HepG2 (cell line): ENCODE measurements at regions not wholly inside any gene's neighbourhood (a gene's known extent, or its start where the extent isn't known, plus 50 kb on each side); places are given as distances from the start of the nearest gene placed in this dataset.

Source experiments
- ATAC-seq: fragments of 200-7000 bp; cut with Tn5 transposase; 3 replicates; pipeline ENCODE4 v1.9.1; 2020; ENCODE audit warnings: mild to moderate bottlenecking, moderate library complexity
- BruUV-seq: library from RNA; stranded (reverse); fragments of 400-500 nt; replicated peaks from 2 replicates; lab custom pipeline; 2021; lab: Mats Ljungman, UMichigan
- CTCF ChIA-PET: fragments of 300-600 bp; formaldehyde crosslinking; extraction: SDS; loops from one replicate; lab custom pipeline; 2021; ENCODE audit warnings: low total read pairs, inconsistent platforms, low intra/inter-chr PET ratio; lab: Yijun Ruan, JAX
- POLR2A ChIA-PET: fragments of 350-600 bp; sonication (Branson Sonifier 250); formaldehyde crosslinking; loops from one replicate; lab custom pipeline; 2020; ENCODE audit warnings: antibody characterized with exemption, inconsistent platforms; lab: Yijun Ruan, JAX
- DNase-seq: peaks from one replicate; pipeline ENCODE4 v3.0.0-alpha.2; 2015; ENCODE audit warnings: low spot score
- FAIRE-seq: peaks from 3 replicates; lab custom pipeline; 2011; peaks lifted over from hg19 to GRCh38; lab: Jason Lieb, UNC
- H2AFZ ChIP-seq: one replicate; pipeline ENCODE4 v1.6.1; 2011; ENCODE audit warnings: low read length, inconsistent platforms
- H3K27ac ChIP-seq: fragments of 300-600 bp; 3 replicates; pipeline ENCODE4 v1.8.0; 2011; ENCODE audit warnings: mixed run types, mild to moderate bottlenecking, mixed read lengths, low read length, inconsistent platforms; ENCODE audit not compliant: insufficient read depth; ENCODE audit errors: extremely low read length
- H3K27me3 ChIP-seq, 2 experiments: fragments of 200-600 bp in 1 of 2; 2 replicates in 1 of 2; 3 replicates in 1 of 2; pipeline versions ENCODE4 v1.6.0 to v1.8.0; 2011; ENCODE audit warnings: low read length in 2 of 2, mild to moderate bottlenecking in 2 of 2, moderate library complexity in 2 of 2, inconsistent platforms in 1 of 2; ENCODE audit not compliant: insufficient read depth in 2 of 2, control insufficient read depth in 1 of 2
- H3K36me3 ChIP-seq, 2 experiments: fragments of 200-600 bp in 1 of 2; replicated peaks in 1 of 2; 2 replicates in 1 of 2; 3 replicates in 1 of 2; pipeline versions ENCODE4 v1.5.1 to v1.8.0; 2011; ENCODE audit warnings: low read length in 2 of 2, inconsistent platforms in 1 of 2; ENCODE audit not compliant: insufficient read depth in 2 of 2, control insufficient read depth in 1 of 2
- H3K4me1 ChIP-seq: 2 replicates; pipeline ENCODE4 v1.5.1; 2012; ENCODE audit warnings: low read length, inconsistent platforms; ENCODE audit not compliant: insufficient read depth
- H3K4me2 ChIP-seq: 2 replicates; pipeline ENCODE4 v1.6.0; 2011; ENCODE audit warnings: low read depth, low read length, inconsistent platforms
- H3K4me3 ChIP-seq, 3 experiments: fragments of 200-600 bp in 1 of 3; sonication (generic), shearing (Covaris generic) in 1 of 3; replicated peaks in 1 of 3; 2 replicates each; pipeline ENCODE4 v1.5.1; 2011 to 2016; ENCODE audit warnings: low read length in 3 of 3, inconsistent platforms in 2 of 3, low read depth in 2 of 3, mild to moderate bottlenecking in 2 of 3, control low read depth in 1 of 3, mixed read lengths in 1 of 3; ENCODE audit not compliant: insufficient read depth in 1 of 3
- H3K79me2 ChIP-seq: one replicate; pipeline ENCODE4 v1.6.1; 2011; ENCODE audit warnings: low read length, inconsistent platforms; ENCODE audit not compliant: insufficient read depth
- H3K9ac ChIP-seq: 2 replicates; pipeline ENCODE4 v1.6.0; 2011; ENCODE audit warnings: mild to moderate bottlenecking, low read depth, low read length, inconsistent platforms; ENCODE audit not compliant: insufficient read depth
- H3K9me3 ChIP-seq: 2 replicates; pipeline ENCODE4 v1.5.1; 2012; ENCODE audit warnings: mild to moderate bottlenecking, low read length
- H4K20me1 ChIP-seq: 2 replicates; pipeline ENCODE4 v1.6.0; 2011; ENCODE audit warnings: inconsistent platforms, mild to moderate bottlenecking, low read length, moderate library complexity; ENCODE audit not compliant: insufficient read depth
- ARID2 ChIP-seq: sonication (generic); formaldehyde crosslinking; IDR thresholded peaks from 2 replicates; pipeline ENCODE4 v1.8.1; 2022; ENCODE audit warnings: mild to moderate bottlenecking, missing genetic modification reagents, borderline replicate concordance
- LBX2 ChIP-seq: sonication (generic); formaldehyde crosslinking; IDR thresholded peaks from 2 replicates; pipeline ENCODE4 v1.5.0; 2020; ENCODE audit warnings: missing genetic modification reagents, mild to moderate bottlenecking, borderline replicate concordance
- MAF1 ChIP-seq: sonication (generic); formaldehyde crosslinking; IDR thresholded peaks from 2 replicates; pipeline ENCODE4 v1.5.0; 2020; ENCODE audit warnings: missing genetic modification reagents, borderline replicate concordance
- NFRKB ChIP-seq: fragments of 450-650 bp; IDR thresholded peaks from 2 replicates; pipeline ENCODE4 v1.6.1; 2017
- PCBP1 ChIP-seq: fragments of 200-400 bp; formaldehyde crosslinking; IDR thresholded peaks from 2 replicates; pipeline ENCODE4 v1.6.1; 2017; ENCODE audit warnings: mild to moderate bottlenecking, low read depth, low read length, borderline replicate concordance
- PRMT3 ChIP-seq: sonication (generic); formaldehyde crosslinking; IDR thresholded peaks from 2 replicates; pipeline ENCODE4 v1.8.1; 2022; ENCODE audit warnings: low read depth, mild to moderate bottlenecking, moderate library complexity, missing genetic modification reagents, borderline replicate concordance
- RBM22 ChIP-seq: fragments of 200-400 bp; formaldehyde crosslinking; optimal IDR thresholded peaks from 2 replicates; pipeline ENCODE3; 2017; ENCODE audit warnings: mild to moderate bottlenecking, low read length, moderate library complexity
- SAP130 ChIP-seq: IDR thresholded peaks from 2 replicates; pipeline ENCODE4 v1.6.1; 2016; ENCODE audit warnings: low read depth
- SNRNP70 ChIP-seq: fragments of 200-400 bp; formaldehyde crosslinking; IDR thresholded peaks from 2 replicates; pipeline ENCODE4 v1.6.1; 2017; ENCODE audit warnings: mild to moderate bottlenecking, low read depth, low read length, moderate library complexity
- THAP8 ChIP-seq: sonication (generic); formaldehyde crosslinking; IDR thresholded peaks from 2 replicates; pipeline ENCODE4 v1.5.1; 2020; ENCODE audit warnings: missing genetic modification reagents, mild to moderate bottlenecking, borderline replicate concordance
- ZBTB46 ChIP-seq: sonication (generic); formaldehyde crosslinking; IDR thresholded peaks from 2 replicates; pipeline ENCODE4 v1.4.0; 2020; ENCODE audit warnings: mild to moderate bottlenecking, missing genetic modification reagents, borderline replicate concordance
- ZFYVE20 ChIP-seq: sonication (generic); formaldehyde crosslinking; IDR thresholded peaks from 2 replicates; pipeline ENCODE4 v1.8.0; 2023; ENCODE audit warnings: low read depth, mild to moderate bottlenecking, moderate library complexity, missing genetic modification reagents, borderline replicate concordance
- ZNF253 ChIP-seq: sonication (generic); formaldehyde crosslinking; IDR thresholded peaks from 2 replicates; pipeline ENCODE4 v1.8.0; 2022; ENCODE audit warnings: mild to moderate bottlenecking, missing genetic modification reagents, borderline replicate concordance
- ZNF674 ChIP-seq: sonication (generic); formaldehyde crosslinking; IDR thresholded peaks from 2 replicates; pipeline ENCODE4 v1.5.0; 2020; ENCODE audit warnings: low read depth, mild to moderate bottlenecking, missing genetic modification reagents
- ZNF7 ChIP-seq: IDR thresholded peaks from 2 replicates; pipeline ENCODE4 v1.6.1; 2016; ENCODE audit warnings: missing biosample characterization, missing genetic modification reagents
- ZNF703 ChIP-seq: sonication (generic); formaldehyde crosslinking; IDR thresholded peaks from 2 replicates; pipeline ENCODE4 v1.5.1; 2020; ENCODE audit warnings: missing genetic modification reagents, mild to moderate bottlenecking, moderate library complexity, borderline replicate concordance
- ZNF782 ChIP-seq: sonication (generic); formaldehyde crosslinking; IDR thresholded peaks from 2 replicates; pipeline ENCODE4 v1.4.0; 2020; ENCODE audit warnings: missing genetic modification reagents, mild to moderate bottlenecking, borderline replicate concordance
- ZSCAN25 ChIP-seq: sonication (generic); formaldehyde crosslinking; IDR thresholded peaks from 2 replicates; pipeline ENCODE4 v1.8.0; 2022; ENCODE audit warnings: mild to moderate bottlenecking, missing genetic modification reagents
- WGBS: methylation state at CpG from one replicate; pipeline ENCODE4 v1.1.6; 2017; ENCODE audit warnings: low lambda C conversion rate; 5-methylcytosine and 5-hydroxymethylcytosine counted together
- in situ Hi-C: cut with HindIII; loops from 2 replicates; pipeline ENCODE4 v1.10.0; 2017; ENCODE audit warnings: low pct_unique_long_range_greater_than_20kb; ENCODE audit not compliant: extremely low pct_ligation_motif_present
- intact Hi-C: fragments of 100-400 bp; cut with micrococcal nuclease; formaldehyde crosslinking; loops from one replicate; pipeline ENCODE4 v1.10.0; 2022; ENCODE audit not compliant: unreplicated experiment

DNA sequence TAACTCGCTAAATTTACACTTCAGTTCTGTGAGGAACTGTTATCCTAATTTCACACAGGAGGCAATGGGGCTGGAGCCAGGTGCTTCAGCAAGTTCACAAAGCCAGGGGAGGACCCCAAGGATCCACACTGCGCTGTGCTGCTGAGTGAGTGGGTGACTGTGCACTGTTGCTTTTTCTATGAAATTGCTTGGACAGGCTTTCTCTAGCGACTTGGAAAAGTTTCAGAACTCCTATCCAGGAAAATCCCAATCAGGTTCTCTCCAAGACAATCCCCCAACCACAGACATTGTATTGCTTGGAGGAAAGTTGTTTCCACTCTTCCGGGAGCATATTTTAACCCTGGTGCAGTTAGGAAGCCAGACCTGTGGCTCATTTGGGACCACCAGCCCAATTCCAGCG, 175.9 kb upstream of the CST7 start:
- ChIA-PET CTCF (no interaction called here), POLR2A (no interaction called here)
- Histone ChIP-seq H3K4me3 (no peak overlapping the region), H4K20me1 (no peaks in the 10 kb centered on the region), H3K4me2 (no peak overlapping the region), H3K9me3 (0 out of 2 replicates have a peak, but pooled peaks cover 3% of the 10 kb centered on the region), H3K36me3 (no peaks in the 10 kb centered on the region), H3K27ac (no peak overlapping the region), H2AFZ (no peak overlapping the region), H3K79me2 (no peaks in the 10 kb centered on the region), H3K4me1 (no peaks in the 10 kb centered on the region), H3K27me3 (peaks cover 7 to 12% of the 10 kb centered on the region in 2 experiments; a peak in 3 of 5 replicates), H3K9ac (no peak overlapping the region)
- DNase-seq: no peak
- WGBS: 16% methylated on average over 5 of the region's 5 CpGs
- no peak for ATAC-seq
- TF ChIP-seq RBM22 (no peak), ZNF7 (CRISPR knock-in tag) (no peak), SNRNP70 (no peak), PCBP1 (no peak), NFRKB (no peak), THAP8 (CRISPR knock-in tag) (no peak), LBX2 (no peak), ZNF253 (CRISPR knock-in tag) (no peak), ZBTB46 (CRISPR knock-in tag) (no peak), SAP130 (CRISPR knock-in tag) (no peak), ZNF703 (CRISPR knock-in tag) (no peak), PRMT3 (CRISPR knock-in tag) (no peak), ARID2 (CRISPR knock-in tag) (no peak), ZNF674 (CRISPR knock-in tag) (no peak), ZNF782 (CRISPR knock-in tag) (no peak), ZSCAN25 (CRISPR knock-in tag) (no peak), MAF1 (CRISPR knock-in tag) (no peak), ZFYVE20 (CRISPR knock-in tag) (no peak)
- in situ Hi-C loops: loop anchor here (10.0 kb wide), 1 partner anchor 608 kb away; no protein-coding TSS in a partner anchor
- no TSS peak for BruUV-seq
- intact Hi-C loops: no loop called here
- no peak for FAIRE-seq
